NCI-H774 (cell line): ENCODE measurements at regions not wholly inside any gene's neighbourhood (a gene's known extent, or its start where the extent isn't known, plus 50 kb on each side); places are given as distances from the start of the nearest gene placed in this dataset.
A peak's percentile ranks its signal among the peaks of the same experiment; 100 is the strongest.

Experiments
- DNase-seq: peaks from one replicate; lab custom pipeline; 2025; lab: John Stamatoyannopoulos, UW

- DNase-seq = no peak
Measured at GRCh38 chr9:126223798-126224531, 102.7 kb upstream of the MVB12B start.

DNA sequence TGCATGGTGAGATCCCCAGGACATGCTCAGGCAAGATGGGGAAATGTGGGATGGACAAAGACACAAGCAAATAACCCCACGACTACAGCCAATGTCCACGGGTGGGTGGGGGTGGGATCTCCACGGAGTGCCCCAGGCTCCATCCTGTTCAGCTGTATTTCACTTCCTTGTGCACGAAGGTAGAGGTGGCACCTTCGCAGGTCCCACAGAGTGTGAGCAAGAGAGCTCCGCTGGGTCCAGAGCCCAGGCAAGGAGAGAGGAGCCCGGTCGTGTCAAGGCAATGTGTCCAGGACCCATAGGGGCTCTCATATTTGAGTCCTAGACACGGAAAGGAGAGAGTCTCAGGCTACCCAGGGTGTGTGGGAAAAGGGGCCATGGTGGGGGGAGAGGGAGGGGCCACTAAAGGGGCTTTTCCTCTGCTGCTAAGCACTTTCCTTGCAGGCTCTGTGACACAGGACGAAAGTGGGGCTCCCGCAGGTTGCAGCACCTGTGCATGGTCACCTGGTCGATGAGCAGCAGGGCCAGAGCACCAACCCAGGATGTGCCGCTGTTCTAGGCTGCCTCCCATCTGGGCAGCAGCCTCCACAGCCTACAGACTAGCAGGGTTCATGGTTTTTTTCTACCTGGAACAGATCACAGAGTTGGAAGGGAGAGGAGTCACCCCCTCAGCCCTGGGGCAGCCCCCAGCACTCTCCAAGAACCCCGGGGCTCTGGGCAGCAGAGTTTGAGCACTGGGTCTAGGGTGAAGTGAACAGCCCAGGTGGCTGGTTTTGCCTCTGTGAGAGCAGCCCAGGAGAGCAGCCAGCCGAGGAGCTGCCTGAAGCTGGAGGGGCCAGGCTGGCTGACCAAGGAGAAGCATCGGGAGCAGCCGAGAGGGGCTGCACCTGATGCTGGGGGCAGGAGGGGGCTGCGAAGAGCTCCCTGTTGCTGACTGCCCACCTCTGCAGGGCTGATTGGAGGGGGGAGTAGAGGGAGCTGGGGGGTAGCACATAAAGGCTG lies 100.7 kb upstream of the MVB12B start:
- no peak for DNase-seq

GRCh38 chr9:126226991-126227936 lies 99.4 kb upstream of the MVB12B start:
- DNase-seq = no peak

GRCh38 chr9:126228111-126228780 lies 98.4 kb upstream of the MVB12B start:
- DNase-seq = no peak

DNA sequence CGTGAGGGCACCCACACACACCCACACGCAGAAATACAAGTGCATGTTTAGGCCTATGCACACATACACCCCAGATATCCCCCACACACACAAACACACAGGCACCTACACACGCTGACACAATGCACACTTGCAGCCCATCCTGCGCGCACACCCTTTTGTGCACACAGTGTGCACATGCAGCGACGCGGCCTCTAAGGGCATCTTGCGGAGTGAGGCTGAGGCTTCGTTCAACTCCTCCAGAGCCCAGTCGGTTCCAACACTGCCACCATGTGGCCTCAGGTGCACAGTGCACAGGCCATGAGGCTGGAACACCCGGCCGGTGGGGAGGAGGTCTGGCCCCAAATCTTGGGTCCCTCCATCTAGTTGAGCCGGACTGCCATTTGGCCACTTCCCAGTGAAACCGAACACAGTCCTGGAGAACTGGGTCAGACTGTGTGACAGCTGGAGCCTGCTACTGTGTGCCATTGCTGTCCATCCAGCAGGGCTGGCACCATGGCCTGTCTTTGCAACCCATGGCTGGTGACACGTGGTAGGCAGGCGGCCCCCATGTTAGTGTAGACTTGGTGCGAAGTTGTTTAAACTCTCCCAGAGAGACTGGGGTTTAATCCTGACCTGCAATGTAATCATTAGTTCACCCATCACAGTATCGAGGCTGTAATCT lies 97.7 kb upstream of the MVB12B start:
- peak; percentile 84 for DNase-seq

- DNase-seq = no peak
Measured at GRCh38 chr9:126229501-126229900, 97.1 kb upstream of the MVB12B start.

- no peak for DNase-seq
Measured at GRCh38 chr9:126230692-126231091, 95.9 kb upstream of the MVB12B start.

- DNase-seq = no peak
Measured at GRCh38 chr9:126232461-126232860, 94.2 kb upstream of the MVB12B start.

- no peak for DNase-seq
Measured at GRCh38 chr9:126233175-126233574, 93.5 kb upstream of the MVB12B start.

- no peak for DNase-seq
Measured at GRCh38 chr9:126233913-126234525, 92.6 kb upstream of the MVB12B start.

DNA sequence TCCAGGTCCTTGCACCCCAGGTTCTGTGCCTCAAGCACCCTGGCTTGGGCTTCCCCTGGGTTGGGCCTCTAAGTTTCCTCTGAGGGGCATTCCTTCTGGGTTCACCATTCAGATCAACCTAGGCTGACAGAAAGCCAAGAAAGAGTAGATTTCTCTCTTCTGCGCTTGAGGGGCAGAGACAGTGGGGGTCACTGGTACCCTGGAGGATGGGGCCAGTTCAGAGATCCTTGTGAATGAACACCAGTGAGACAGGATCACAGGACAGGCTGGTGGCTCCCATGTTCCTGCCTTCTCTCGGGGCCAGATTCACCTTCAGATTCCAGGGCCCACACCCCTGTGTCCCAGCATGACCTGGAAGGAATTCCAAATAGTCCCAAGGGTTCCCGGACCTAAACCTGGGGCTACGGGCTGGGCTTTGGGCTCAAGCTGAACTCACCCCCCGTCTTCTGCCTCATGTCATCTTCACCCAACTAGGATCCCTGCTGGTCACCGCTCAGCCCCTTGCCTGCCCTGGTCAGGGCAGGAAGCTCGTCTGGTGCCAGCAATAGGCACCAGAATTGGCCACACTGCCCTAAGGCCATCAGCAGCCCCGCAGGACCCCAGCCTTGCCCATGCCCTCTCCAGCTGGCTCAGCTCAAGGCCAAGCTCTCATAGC lies 91.8 kb upstream of the MVB12B start:
- DNase-seq = no peak

DNA sequence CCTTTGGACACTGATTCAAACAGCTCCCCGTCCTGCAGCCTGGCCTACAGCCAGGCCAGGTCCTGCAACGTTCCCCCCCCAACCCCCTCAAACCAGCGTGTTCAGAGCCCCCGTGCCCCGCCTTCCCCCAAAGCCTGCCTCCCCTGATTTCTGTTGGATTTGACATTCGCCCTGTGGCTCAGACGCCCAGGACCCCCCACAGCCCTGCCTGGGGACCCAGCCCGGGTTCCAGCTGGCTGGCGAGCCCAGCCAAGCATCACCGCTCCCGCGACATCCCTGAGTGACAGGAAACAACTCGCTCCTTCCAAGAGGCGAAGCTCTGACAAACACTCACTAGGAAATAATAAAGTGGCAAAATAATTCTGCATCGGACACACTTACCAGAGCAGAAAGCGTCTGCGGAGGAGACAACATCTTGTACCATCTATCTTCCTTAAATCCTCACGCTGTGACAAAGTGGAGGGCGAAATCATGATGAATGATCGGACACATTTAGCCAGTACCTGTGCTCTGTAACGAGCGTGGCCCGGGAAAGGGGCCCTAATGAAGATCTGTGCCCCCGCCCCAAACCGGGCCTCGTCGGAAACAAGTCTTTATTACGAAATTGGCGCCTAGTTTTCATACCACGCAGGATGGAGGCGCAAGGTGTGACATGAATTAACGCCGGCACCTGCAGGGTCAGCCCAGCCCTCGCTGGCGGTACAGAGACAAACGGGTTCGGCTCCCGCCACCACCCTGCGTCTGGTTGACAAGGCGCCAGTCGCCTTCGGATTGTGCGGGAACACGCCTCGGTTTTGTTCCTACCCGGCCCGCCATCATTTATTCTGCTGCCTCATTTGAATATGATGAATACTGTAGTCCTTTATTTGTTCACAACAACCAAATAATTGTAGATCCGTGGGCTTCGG lies 91.0 kb upstream of the MVB12B start:
- no peak for DNase-seq

DNA sequence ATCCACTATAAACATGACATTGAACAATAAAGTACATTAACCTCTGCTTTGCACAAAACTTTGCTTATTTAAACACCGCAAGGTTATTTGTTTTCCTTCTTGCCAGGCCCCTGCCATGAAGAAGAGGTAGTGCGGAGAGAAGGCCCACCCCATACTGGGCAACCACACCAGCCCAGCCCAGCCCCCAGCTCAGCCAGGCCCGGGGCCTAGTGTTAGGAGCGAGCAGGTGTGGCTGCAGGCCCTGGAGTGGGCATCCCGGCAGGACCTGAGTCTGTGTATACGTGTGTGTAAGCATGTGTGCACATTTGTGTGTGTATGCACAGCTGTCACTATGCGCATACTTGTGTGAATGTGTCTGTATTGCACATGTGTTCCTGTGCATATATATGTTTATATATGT lies 90.4 kb upstream of the MVB12B start:
- DNase-seq = no peak

- DNase-seq = no peak
Measured at GRCh38 chr9:126238415-126238814, 88.2 kb upstream of the MVB12B start.

GRCh38 chr9:126239515-126239914 lies 87.1 kb upstream of the MVB12B start:
- DNase-seq = no peak

DNA sequence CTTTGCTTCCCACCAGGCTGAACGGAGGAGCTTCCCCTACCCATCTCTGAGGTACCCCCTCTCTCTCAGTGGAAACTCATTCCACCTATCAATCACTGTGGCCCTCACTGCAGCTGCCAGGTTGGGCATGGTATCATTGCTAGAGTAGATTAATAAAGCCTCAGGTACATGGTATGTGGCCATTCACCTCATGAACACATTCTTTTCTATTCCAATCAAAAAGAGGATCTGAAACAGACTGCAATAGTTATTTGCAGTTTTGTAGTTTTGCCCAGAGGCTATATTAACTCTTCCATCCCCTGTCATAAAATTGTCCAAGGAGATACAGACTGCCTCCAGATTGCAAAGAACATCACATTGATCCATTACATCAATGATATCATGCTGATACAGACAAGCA lies 85.8 kb upstream of the MVB12B start:
- DNase-seq = no peak

- DNase-seq = no peak
Measured at GRCh38 chr9:126248680-126249079, 77.9 kb upstream of the MVB12B start.

- DNase-seq = no peak
Measured at GRCh38 chr9:126261584-126262356, 64.9 kb upstream of the MVB12B start.
